ENCODE measurements at regions not wholly inside any gene's neighbourhood (a gene's known extent, or its start where the extent isn't known, plus 50 kb on each side); places are given as distances from the start of the nearest gene placed in this dataset.

GRCh38 chrX:20373063-20373462 lies 106.4 kb upstream of the RPS6KA3 start:
- no peak for TF ChIP-seq EP300 (IDR thresholded peaks at IDR 0.05)
- no peak for TF ChIP-seq POLR2AphosphoS5 (IDR thresholded peaks at IDR 0.05)
- TF ChIP-seq POLR2A (IDR thresholded peaks at IDR 0.05): no peak
- TF ChIP-seq CTCF (IDR thresholded peaks at IDR 0.05): no peak
- H3K4me3 ChIP-seq: no peak overlapping the region
- H3K36me3 ChIP-seq: no peaks in the 10 kb centered on the region
- H3K27ac ChIP-seq: no peak overlapping the region
- H3K9me3 ChIP-seq: no peaks in the 10 kb centered on the region
- no peaks in the 10 kb centered on the region for H3K4me1 ChIP-seq
- 80 to 81% methylated on average over 4 to 6 of the region's 6 CpGs for WGBS, 2 donors (ENCODE audit: low coverage in 1 of 2)
- no peak for ATAC-seq
- no peaks in the 10 kb centered on the region for H3K27me3 ChIP-seq

- H3K27ac ChIP-seq: no peak overlapping the region
- ATAC-seq: no peak
- no peak overlapping the region for H3K4me3 ChIP-seq
- WGBS, 2 donors (ENCODE audit: low coverage in 1 of 2): 23 to 50% methylated on average over 1 of the region's 1 CpG
- no peaks in the 10 kb centered on the region for H3K4me1 ChIP-seq
- no peaks in the 10 kb centered on the region for H3K27me3 ChIP-seq
- TF ChIP-seq POLR2AphosphoS5 (IDR thresholded peaks at IDR 0.05) (no peak), EP300 (IDR thresholded peaks at IDR 0.05) (no peak), CTCF (IDR thresholded peaks at IDR 0.05) (no peak), POLR2A (IDR thresholded peaks at IDR 0.05) (no peak)
- no peaks in the 10 kb centered on the region for H3K36me3 ChIP-seq
- H3K9me3 ChIP-seq: no peaks in the 10 kb centered on the region
Observed at GRCh38 chrX:20372533-20372932, 105.8 kb upstream of the RPS6KA3 start.

GRCh38 chrX:20369468-20369867 lies 102.8 kb upstream of the RPS6KA3 start:
- Histone ChIP-seq H3K4me3 (no peak overlapping the region), H3K36me3 (no peaks in the 10 kb centered on the region), H3K9me3 (no peaks in the 10 kb centered on the region), H3K27ac (no peak overlapping the region), H3K27me3 (no peaks in the 10 kb centered on the region), H3K4me1 (no peaks in the 10 kb centered on the region)
- WGBS, 2 donors (ENCODE audit: low coverage in 1 of 2): 48 to 61% methylated on average over 2 to 3 of the region's 3 CpGs
- TF ChIP-seq CTCF (IDR thresholded peaks at IDR 0.05) (no peak), EP300 (IDR thresholded peaks at IDR 0.05) (no peak), POLR2AphosphoS5 (IDR thresholded peaks at IDR 0.05) (no peak), POLR2A (IDR thresholded peaks at IDR 0.05) (no peak)
- no peak for ATAC-seq

GRCh38 chrX:20364238-20364637 lies 97.5 kb upstream of the RPS6KA3 start:
- H3K27me3 ChIP-seq: no peaks in the 10 kb centered on the region
- H3K36me3 ChIP-seq: no peaks in the 10 kb centered on the region
- H3K9me3 ChIP-seq: no peaks in the 10 kb centered on the region
- TF ChIP-seq CTCF (IDR thresholded peaks at IDR 0.05) (no peak), POLR2A (IDR thresholded peaks at IDR 0.05) (no peak), EP300 (IDR thresholded peaks at IDR 0.05) (no peak), POLR2AphosphoS5 (IDR thresholded peaks at IDR 0.05) (no peak)
- 80 to 100% methylated on average over 1 to 4 of the region's 4 CpGs for WGBS, 2 donors (ENCODE audit: low coverage in 1 of 2)
- H3K4me1 ChIP-seq: peaks cover 0 to 3% (median 0%) of the 10 kb centered on the region in 3 donors
- no peak overlapping the region for H3K27ac ChIP-seq
- ATAC-seq: no peak
- H3K4me3 ChIP-seq: no peak overlapping the region

GRCh38 chrX:20363275-20363674 lies 96.6 kb upstream of the RPS6KA3 start:
- no peaks in the 10 kb centered on the region for H3K9me3 ChIP-seq
- TF ChIP-seq POLR2A (IDR thresholded peaks at IDR 0.05) (no peak), CTCF (IDR thresholded peaks at IDR 0.05) (no peak), POLR2AphosphoS5 (IDR thresholded peaks at IDR 0.05) (no peak), EP300 (IDR thresholded peaks at IDR 0.05) (no peak)
- H3K36me3 ChIP-seq: no peaks in the 10 kb centered on the region
- no peak overlapping the region for H3K27ac ChIP-seq
- ATAC-seq: no peak
- H3K4me1 ChIP-seq: peaks cover 0 to 3% (median 0%) of the 10 kb centered on the region in 3 donors
- 68 to 78% methylated on average over 5 of the region's 5 CpGs for WGBS, 2 donors (ENCODE audit: low coverage in 1 of 2)
- no peaks in the 10 kb centered on the region for H3K27me3 ChIP-seq
- no peak overlapping the region for H3K4me3 ChIP-seq

Measured in gastroesophageal sphincter (tissue), 4 donors.